HUES6 (cell line): ENCODE measurements at regions not wholly inside any gene's neighbourhood (a gene's known extent, or its start where the extent isn't known, plus 50 kb on each side); places are given as distances from the start of the nearest gene placed in this dataset.

Source experiments
- H3K27ac ChIP-seq: 2 replicates; pipeline ENCODE4 v1.7.0; 2013; ENCODE audit warnings: low read depth, mild to moderate bottlenecking, low read length, inconsistent platforms
- H3K27me3 ChIP-seq: 2 replicates; pipeline ENCODE4 v1.6.1; 2013; ENCODE audit warnings: low read length; ENCODE audit not compliant: control insufficient read depth, insufficient read depth
- H3K36me3 ChIP-seq: 2 replicates; pipeline ENCODE4 v1.6.1; 2013; ENCODE audit warnings: low read length; ENCODE audit not compliant: control insufficient read depth, insufficient read depth
- H3K4me1 ChIP-seq: 2 replicates; pipeline ENCODE4 v1.6.1; 2013; ENCODE audit warnings: low read length; ENCODE audit not compliant: control insufficient read depth, insufficient read depth
- H3K4me3 ChIP-seq: 2 replicates; pipeline ENCODE4 v1.5.1; 2013; ENCODE audit warnings: low read depth, low read length
- H3K9ac ChIP-seq: one replicate; pipeline ENCODE4 v1.6.1; 2013; ENCODE audit warnings: mild to moderate bottlenecking, low read length
- H3K9me3 ChIP-seq: 2 replicates; pipeline ENCODE4 v1.6.1; 2013; ENCODE audit warnings: low read depth, low read length; ENCODE audit not compliant: control insufficient read depth, insufficient read depth

DNA sequence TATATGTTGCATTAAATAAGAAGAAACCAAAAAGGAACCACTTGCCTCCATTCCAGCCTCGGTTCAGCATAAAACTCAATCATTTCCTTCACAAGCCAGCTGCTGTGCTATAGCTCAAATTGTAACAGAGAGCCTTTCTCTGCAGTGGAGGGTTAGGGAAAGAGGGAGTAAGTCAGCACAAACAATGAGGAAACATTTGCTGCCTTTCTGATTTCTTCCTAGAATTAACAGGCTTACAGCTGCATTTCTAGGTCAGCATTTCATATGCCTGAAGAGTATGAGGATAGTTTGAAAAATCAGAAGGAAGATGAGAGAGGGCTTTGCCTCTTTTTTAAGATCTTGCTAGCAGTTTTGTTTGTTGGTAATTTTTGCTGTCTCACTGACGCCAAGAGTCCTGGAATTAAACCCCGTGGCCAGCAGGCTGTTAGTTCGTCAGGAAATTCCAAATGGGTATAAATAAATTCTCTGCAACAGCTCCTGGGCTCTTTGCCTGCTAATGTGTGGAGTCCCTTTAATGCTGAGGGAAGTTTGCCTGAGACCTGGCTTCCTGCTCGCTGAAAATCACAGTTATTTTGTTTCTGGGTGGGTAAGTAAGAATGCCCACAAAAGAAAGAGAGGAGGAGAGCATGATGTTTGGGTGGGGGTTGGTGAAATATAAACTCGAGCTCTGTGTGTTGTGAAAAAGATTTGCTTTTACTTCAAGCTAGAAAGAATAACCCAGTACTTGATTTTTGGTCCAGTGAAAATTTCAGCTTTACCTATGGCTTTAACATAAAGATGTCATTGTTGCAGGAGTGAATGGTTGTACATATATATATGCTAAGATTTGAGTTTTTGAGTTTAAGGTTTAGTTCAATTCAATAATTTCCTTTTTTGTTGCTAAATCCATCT lies 148.1 kb upstream of the DMRT1 start:
- H3K36me3 ChIP-seq = no peaks in the 10 kb centered on the region
- H3K9me3 ChIP-seq = no peaks in the 10 kb centered on the region
- no peak overlapping the region for H3K4me3 ChIP-seq
- H3K9ac ChIP-seq = peak overlapping the region; percentile 50
- peak overlapping the region; percentile 32; the same call in 1 of the 2 replicates for H3K27ac ChIP-seq
- H3K4me1 ChIP-seq = peaks cover 8% of the 10 kb centered on the region
- H3K27me3 ChIP-seq = no peaks in the 10 kb centered on the region

DNA sequence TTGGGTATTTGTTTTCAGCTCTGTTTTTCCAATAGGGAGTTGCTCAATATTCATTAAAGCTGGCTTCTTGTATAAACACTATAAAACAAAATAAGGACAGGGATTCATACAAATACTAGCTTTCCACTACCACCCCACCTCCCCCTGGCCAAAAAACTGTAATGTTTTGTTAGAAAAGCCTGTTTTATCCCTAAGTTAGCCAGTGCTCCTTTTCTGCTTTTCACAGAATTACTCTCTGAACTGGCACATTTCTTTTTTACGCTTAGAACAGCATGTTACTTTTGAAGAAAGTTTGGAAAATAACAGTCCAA lies 147.4 kb upstream of the DMRT1 start:
- no peaks in the 10 kb centered on the region for H3K27me3 ChIP-seq
- no peaks in the 10 kb centered on the region for H3K9me3 ChIP-seq
- H3K4me3 ChIP-seq = no peak overlapping the region
- no peak overlapping the region for H3K27ac ChIP-seq
- no peaks in the 10 kb centered on the region for H3K36me3 ChIP-seq
- peaks cover 8% of the 10 kb centered on the region for H3K4me1 ChIP-seq
- no peak overlapping the region for H3K9ac ChIP-seq

DNA sequence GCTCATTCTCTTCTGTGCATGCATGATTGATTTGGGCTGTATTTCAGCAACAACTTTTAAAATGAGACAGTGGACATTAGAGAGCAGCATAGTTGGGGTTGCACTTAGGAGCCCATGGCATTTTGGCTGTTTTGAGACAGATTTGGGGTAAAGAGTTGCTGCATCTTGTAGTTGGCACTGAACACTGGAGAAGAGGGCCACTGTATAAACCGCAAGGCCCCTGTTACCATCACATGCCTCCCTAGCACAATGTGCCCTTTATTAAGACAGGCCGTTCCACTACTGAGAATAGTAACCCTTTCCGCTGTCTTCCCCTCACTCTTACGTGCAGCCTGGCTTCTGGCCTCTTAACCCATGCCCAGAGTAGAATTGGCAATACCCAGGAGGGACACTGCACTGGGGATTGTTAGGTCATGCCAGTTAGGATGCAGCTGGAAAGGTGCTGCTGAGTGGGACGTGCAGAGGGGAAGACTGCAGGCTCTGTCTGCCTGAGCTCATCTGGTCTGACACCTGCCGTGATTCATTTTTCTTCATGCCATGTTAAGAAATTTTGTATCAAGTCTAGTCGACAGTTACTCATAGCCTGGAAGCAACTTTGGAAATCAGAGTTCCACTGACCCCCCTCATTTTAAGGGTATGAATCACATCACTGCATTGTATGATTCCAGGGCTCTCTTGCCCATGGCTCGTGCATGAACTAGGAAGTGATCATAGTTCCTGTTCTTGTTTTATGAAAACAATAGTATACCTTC lies 146.9 kb upstream of the DMRT1 start:
- peaks cover 8% of the 10 kb centered on the region for H3K4me1 ChIP-seq
- no peaks in the 10 kb centered on the region for H3K27me3 ChIP-seq
- H3K9me3 ChIP-seq = no peaks in the 10 kb centered on the region
- H3K9ac ChIP-seq = no peak overlapping the region
- H3K4me3 ChIP-seq = no peak overlapping the region
- no peaks in the 10 kb centered on the region for H3K36me3 ChIP-seq
- no peak overlapping the region for H3K27ac ChIP-seq

DNA sequence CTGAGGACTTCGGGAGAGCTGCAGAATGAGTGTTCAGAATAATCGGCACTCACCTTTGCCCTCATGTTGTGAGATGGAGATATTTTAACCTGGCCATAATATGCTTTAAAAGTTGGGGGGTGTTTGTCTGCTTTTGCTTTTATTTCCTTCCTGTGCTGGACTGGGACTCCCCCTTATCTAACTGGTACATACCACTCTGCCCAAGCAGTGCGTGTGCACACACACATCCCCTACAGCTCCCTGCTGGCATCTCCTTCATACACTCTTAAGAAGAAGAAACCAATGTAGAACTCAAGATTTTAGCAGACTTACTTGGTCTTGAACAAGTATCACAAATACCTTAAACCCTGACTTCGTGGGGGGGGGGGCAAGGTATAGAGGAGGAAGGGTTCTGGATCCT lies 146.2 kb upstream of the DMRT1 start:
- Histone ChIP-seq H3K27ac (no peak overlapping the region), H3K4me3 (no peak overlapping the region), H3K4me1 (peaks cover 8% of the 10 kb centered on the region)

DNA sequence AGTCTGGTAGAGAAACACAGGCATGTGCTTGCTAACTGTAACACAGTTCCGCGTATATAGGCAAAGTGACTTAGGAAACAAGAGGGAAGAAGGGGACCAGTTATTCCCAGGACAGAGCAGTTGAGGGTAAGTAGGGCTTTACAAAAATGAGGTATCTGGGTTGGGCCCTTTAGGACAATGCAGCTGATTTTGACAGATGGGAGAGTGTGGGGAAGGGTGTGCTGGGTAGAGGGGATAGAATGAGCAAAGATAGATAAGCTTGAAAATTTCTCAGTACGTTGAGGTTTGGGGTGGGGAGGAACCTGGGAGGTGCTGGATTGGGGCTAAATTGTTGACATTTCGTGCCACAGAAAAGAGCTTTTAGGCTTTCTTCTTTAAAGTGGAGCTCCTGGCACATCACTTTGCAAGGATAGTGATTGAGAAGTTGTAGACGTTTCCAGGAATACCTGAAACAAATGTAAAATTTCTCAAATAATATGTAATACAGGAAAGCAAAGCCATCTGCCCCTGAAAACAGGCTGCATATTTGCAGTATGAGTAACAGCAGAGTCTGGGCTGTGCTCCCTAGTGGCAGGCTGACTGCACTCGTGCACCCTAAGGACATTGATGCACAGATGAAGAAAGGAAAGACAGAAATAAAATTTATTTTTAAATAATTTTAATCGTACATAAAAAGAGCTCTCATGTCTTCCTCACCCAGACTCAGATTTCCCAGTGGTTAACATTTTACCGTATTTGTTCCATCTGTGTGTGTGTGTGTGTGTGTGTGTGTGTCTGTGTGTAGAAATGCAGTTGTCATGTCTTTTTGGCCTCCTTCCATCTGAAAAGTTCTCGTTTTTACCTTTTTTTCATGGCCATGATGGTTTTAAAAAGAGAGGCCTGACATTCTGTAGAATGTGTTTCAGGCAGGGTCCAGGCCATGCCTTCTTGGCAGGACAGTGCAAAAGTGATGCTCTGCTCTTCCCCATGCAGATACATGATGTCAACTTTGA lies 144.9 kb upstream of the DMRT1 start:
- H3K9me3 ChIP-seq = no peaks in the 10 kb centered on the region
- no peaks in the 10 kb centered on the region for H3K27me3 ChIP-seq
- H3K36me3 ChIP-seq = no peaks in the 10 kb centered on the region
- H3K9ac ChIP-seq = no peak overlapping the region
- H3K4me1 ChIP-seq = peaks cover 8% of the 10 kb centered on the region
- H3K27ac ChIP-seq = no peak overlapping the region
- H3K4me3 ChIP-seq = no peak overlapping the region

More for the DNA sequence above, 146.2 kb upstream of the DMRT1 start:
- Histone ChIP-seq H3K36me3 (no peaks in the 10 kb centered on the region), H3K27me3 (no peaks in the 10 kb centered on the region), H3K9me3 (no peaks in the 10 kb centered on the region), H3K9ac (no peak overlapping the region)

DNA sequence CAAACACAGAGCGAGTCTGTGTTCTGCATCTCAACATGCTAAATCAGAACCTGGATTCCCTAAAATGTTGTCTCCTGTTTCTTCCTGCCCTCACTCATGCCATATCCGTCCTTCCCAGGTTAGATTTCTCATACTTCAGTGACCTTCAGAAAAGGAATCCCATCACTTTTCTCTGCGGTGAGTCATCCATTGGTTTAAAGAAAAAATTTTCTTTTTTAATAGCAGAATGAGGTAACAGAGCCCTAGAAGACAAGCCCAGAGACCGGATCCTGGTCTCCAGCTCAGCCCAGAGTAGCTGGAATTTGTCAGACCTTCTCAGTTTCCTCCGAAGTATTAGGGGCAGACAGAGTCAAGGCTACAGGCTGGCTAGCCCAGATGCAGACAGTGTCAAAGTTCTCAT lies 143.2 kb upstream of the DMRT1 start:
- H3K4me1 ChIP-seq = peaks cover 5% of the 10 kb centered on the region
- H3K36me3 ChIP-seq = no peaks in the 10 kb centered on the region
- H3K4me3 ChIP-seq = no peak overlapping the region
- H3K27ac ChIP-seq = no peak overlapping the region
- no peaks in the 10 kb centered on the region for H3K27me3 ChIP-seq
- H3K9me3 ChIP-seq = no peaks in the 10 kb centered on the region
- no peak overlapping the region for H3K9ac ChIP-seq

DNA sequence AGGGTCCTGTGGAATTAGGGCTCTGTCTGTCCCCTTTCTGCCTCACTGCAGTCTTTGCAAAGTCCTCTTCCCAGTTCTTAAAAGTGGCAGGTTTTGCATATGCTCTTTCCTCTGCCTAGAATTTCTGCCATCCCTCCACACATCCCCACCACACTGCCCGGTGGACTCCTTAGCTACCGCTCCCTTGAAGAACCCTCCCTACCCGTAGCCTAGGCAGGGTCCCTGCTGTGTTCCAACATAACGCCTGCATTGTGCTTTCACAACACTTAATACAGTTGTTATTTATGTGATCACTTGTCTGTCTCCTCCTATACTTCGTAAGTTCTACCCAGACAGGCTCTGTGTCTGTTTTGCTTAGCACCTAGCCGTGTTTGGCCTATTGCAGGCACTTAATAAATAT lies 142.5 kb upstream of the DMRT1 start:
- Histone ChIP-seq H3K9me3 (no peaks in the 10 kb centered on the region), H3K4me3 (no peak overlapping the region), H3K9ac (no peak overlapping the region), H3K27ac (no peak overlapping the region), H3K36me3 (no peaks in the 10 kb centered on the region), H3K4me1 (no peaks in the 10 kb centered on the region), H3K27me3 (no peaks in the 10 kb centered on the region)

DNA sequence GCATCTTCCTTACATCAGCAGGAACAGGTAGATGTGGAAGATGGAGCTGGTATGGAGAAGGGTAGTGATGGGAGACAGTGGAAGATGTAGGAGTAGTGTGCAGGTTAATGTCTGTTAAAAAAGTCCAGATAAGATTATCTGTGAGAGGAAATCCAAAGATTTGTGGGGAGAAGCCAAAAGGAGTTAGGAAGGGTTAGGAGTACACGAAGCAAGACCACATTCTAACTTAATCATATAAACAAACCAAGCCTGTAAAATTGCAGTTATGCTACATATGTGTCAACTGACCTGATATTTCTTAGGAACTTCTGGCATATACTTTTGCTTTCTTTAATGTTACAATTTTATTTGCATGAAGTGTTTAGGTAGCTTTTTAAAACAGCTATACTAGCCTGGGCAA lies 142.1 kb upstream of the DMRT1 start:
- no peaks in the 10 kb centered on the region for H3K4me1 ChIP-seq
- no peak overlapping the region for H3K9ac ChIP-seq
- no peak overlapping the region for H3K27ac ChIP-seq
- H3K36me3 ChIP-seq = no peaks in the 10 kb centered on the region
- H3K9me3 ChIP-seq = no peaks in the 10 kb centered on the region
- no peaks in the 10 kb centered on the region for H3K27me3 ChIP-seq
- H3K4me3 ChIP-seq = no peak overlapping the region

DNA sequence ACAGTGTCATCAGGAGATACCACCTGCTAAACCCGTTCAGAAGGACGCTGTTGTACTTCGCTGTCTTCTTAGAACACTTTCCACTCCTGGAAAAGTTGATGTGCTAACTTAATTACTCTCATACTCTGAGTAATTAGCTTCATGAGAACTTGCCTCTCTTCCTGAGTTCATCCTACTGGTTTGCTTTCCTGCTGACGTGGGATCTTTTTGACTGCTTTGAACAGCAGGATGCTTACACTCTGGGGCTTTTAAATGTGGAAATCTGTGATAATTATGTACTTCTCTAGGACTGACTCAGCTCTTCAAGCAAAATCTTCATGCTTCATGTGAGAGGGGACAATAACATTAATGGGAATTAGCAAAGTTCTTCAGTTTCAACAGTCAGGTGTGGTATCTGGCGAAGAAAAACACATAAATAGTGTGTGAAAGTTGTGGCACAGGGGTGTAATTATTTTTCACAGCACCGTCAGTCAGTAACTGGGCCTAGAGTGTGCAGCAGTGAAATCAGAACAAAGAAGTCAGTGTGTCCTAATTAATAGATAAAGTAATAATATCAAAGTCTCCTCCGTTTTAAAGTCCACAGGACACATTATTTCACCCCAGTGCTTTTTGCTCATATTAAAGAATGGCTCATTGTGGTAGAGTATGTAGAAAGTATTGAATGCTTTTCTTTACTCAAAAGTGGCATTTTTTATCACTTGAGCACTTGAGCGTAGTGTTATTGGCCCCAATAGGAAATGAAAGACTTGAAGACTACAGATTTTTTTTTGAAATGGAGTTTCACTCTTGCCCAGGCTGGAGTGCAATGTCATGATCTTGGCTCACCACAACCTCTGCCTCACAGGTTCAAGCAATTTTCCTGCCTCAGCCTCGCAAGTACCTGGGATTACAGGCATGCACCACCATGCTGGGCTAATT lies 140.9 kb upstream of the DMRT1 start:
- H3K4me1 ChIP-seq = no peaks in the 10 kb centered on the region
- H3K36me3 ChIP-seq = no peaks in the 10 kb centered on the region
- H3K27me3 ChIP-seq = no peaks in the 10 kb centered on the region
- H3K9ac ChIP-seq = no peak overlapping the region
- no peaks in the 10 kb centered on the region for H3K9me3 ChIP-seq
- H3K27ac ChIP-seq = no peak overlapping the region
- H3K4me3 ChIP-seq = no peak overlapping the region

DNA sequence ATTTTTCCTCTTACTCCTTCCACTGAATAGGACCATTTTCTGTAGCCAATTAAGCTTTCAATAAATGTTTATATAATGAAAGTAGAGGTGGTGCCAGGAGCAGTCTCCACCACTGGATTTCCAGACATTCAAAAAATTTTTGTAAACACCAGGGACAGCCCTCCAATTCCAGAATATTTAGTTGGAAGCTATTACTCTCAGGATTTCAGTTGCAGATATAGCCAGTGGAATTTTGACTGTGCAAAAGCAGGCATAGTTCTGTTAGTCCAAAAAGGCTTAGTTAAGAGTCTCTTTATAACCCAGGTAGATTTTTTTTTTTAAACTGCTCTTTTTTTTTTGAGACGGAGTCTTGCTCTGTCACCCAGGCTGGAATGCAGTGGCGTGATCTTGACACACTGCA lies 138.1 kb upstream of the DMRT1 start:
- Histone ChIP-seq H3K27me3 (no peaks in the 10 kb centered on the region), H3K27ac (no peak overlapping the region), H3K4me1 (peaks cover 8% of the 10 kb centered on the region), H3K9me3 (no peaks in the 10 kb centered on the region), H3K9ac (no peak overlapping the region), H3K4me3 (no peak overlapping the region), H3K36me3 (no peaks in the 10 kb centered on the region)
